MM.1S (cell line): ENCODE measurements at regions not wholly inside any gene's neighbourhood (a gene's known extent, or its start where the extent isn't known, plus 50 kb on each side); places are given as distances from the start of the nearest gene placed in this dataset.

Experiments used
- EZH2 ChIP-seq: fragments of 300-600 bp; sonication (generic); optimal IDR thresholded peaks from 2 replicates; pipeline ENCODE3; 2017; ENCODE audit warnings: low read depth, mild to moderate bottlenecking, antibody characterized with exemption, low read length, mixed read lengths
- TF ChIP-seq, protein P1 (sequence below): fragments of 300-600 bp; sonication (generic); IDR thresholded peaks from 2 replicates; pipeline ENCODE4 v1.5.1; 2016; ENCODE audit warnings: antibody characterized with exemption, low read length, mixed read lengths

DNA sequence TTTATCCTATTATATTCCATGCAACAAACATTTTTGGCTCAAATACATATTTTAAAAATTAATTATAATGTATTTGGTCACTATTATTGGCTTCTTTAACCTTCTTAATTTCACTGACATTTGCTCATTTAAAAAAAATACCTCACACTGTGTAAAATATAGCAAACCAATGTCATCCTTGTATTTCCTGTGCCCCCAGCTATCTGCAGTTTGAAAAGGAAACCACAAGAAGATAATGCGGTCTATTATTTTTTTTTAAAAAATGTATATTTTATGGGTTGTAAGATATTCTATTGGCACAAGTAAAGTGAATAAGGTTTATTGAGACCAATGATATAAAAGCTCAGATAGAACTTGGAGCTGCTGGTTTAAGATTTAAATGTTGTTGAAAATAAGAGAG, 904.2 kb downstream of the SI start:
- TF ChIP-seq, protein P1, sequence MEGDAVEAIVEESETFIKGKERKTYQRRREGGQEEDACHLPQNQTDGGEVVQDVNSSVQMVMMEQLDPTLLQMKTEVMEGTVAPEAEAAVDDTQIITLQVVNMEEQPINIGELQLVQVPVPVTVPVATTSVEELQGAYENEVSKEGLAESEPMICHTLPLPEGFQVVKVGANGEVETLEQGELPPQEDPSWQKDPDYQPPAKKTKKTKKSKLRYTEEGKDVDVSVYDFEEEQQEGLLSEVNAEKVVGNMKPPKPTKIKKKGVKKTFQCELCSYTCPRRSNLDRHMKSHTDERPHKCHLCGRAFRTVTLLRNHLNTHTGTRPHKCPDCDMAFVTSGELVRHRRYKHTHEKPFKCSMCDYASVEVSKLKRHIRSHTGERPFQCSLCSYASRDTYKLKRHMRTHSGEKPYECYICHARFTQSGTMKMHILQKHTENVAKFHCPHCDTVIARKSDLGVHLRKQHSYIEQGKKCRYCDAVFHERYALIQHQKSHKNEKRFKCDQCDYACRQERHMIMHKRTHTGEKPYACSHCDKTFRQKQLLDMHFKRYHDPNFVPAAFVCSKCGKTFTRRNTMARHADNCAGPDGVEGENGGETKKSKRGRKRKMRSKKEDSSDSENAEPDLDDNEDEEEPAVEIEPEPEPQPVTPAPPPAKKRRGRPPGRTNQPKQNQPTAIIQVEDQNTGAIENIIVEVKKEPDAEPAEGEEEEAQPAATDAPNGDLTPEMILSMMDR, result no peak
- no peak for TF ChIP-seq EZH2
